Myocyte (in vitro differentiated cells): ENCODE measurements at regions not wholly inside any gene's neighbourhood (a gene's known extent, or its start where the extent isn't known, plus 50 kb on each side); places are given as distances from the start of the nearest gene placed in this dataset.
A peak's percentile ranks its signal among the peaks of the same experiment; 100 is the strongest.

Experiments used
- DNase-seq: peaks from one replicate; pipeline ENCODE4 v3.0.0-alpha.2; 2012; ENCODE audit warnings: low read depth

- DNase-seq = no peak
Observed at GRCh38 chr18:45260125-45260524, 355.2 kb upstream of the SLC14A2 start.

GRCh38 chr18:45266023-45266422, 349.3 kb upstream of the SLC14A2 start:
- DNase-seq = no peak

GRCh38 chr18:45267622-45268021, 347.7 kb upstream of the SLC14A2 start:
- DNase-seq = no peak

- no peak for DNase-seq
Observed at GRCh38 chr18:45268583-45268982, 346.7 kb upstream of the SLC14A2 start.

- no peak for DNase-seq
Observed at GRCh38 chr18:45270289-45270771, 344.9 kb upstream of the SLC14A2 start.

GRCh38 chr18:45274026-45274425, 341.2 kb upstream of the SLC14A2 start:
- DNase-seq = no peak

- DNase-seq = no peak
Observed at GRCh38 chr18:45275367-45276113, 339.7 kb upstream of the SLC14A2 start.

GRCh38 chr18:45276878-45277277, 338.4 kb upstream of the SLC14A2 start:
- DNase-seq = no peak

GRCh38 chr18:45277908-45278307, 337.4 kb upstream of the SLC14A2 start:
- no peak for DNase-seq

- no peak for DNase-seq
Observed at GRCh38 chr18:45280481-45281276, 334.6 kb upstream of the SLC14A2 start.

- peak; percentile 54 for DNase-seq
Observed at GRCh38 chr18:45282101-45282812, 333.0 kb upstream of the SLC14A2 start.

GRCh38 chr18:45284174-45284573, 331.1 kb upstream of the SLC14A2 start:
- no peak for DNase-seq

- DNase-seq = no peak
Observed at GRCh38 chr18:45284851-45285250, 330.4 kb upstream of the SLC14A2 start.

GRCh38 chr18:45285251-45285650, 330.0 kb upstream of the SLC14A2 start:
- no peak for DNase-seq

GRCh38 chr18:45286431-45286830, 328.8 kb upstream of the SLC14A2 start:
- DNase-seq = no peak

GRCh38 chr18:45287531-45287930, 327.7 kb upstream of the SLC14A2 start:
- no peak for DNase-seq

- peak; percentile 17 for DNase-seq
Observed at GRCh38 chr18:45290364-45290763, 324.9 kb upstream of the SLC14A2 start.

- peak; percentile 81 for DNase-seq
Observed at GRCh38 chr18:45291621-45292615, 323.4 kb upstream of the SLC14A2 start.

- no peak for DNase-seq
Observed at GRCh38 chr18:45295388-45295787, 319.9 kb upstream of the SLC14A2 start.

- DNase-seq = no peak
Observed at GRCh38 chr18:45298986-45299385, 316.3 kb upstream of the SLC14A2 start.

GRCh38 chr18:45303026-45303425, 312.2 kb upstream of the SLC14A2 start:
- peak; percentile 21 for DNase-seq
